ENCODE measurements at regions not wholly inside any gene's neighbourhood (a gene's known extent, or its start where the extent isn't known, plus 50 kb on each side); places are given as distances from the start of the nearest gene placed in this dataset.

DNA sequence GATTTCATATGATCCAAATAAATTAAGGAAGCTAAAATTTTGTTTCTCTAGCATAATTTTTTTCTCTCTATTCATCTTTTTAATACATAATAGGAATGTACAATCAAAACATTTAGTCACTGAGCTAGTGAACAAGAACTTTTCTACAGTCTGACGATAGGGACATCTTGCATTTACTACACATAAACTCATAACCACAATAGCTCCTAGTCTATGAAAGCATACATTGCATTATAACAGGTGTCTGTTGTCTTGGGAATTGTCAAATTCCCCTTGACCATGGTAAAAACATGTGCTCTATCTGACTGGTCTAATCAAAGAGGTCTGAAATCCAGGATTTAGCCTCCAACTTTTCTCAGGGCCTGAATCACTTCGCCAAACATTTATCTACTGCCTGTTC, 144.8 kb downstream of the FAM124B start:
- Histone ChIP-seq H3K9me3 (ENCODE audit: control insufficient read depth, low read depth, low read length) (no peaks in the 10 kb centered on the region), H2BK5ac (ENCODE audit: insufficient read length, low read length) (no peak overlapping the region), H4K5ac (ENCODE audit: insufficient read length, low read depth, low read length) (no peak overlapping the region), H3K4me1 (ENCODE audit: insufficient read depth, low read length) (no peaks in the 10 kb centered on the region), H3K79me2 (ENCODE audit: insufficient read depth, low read length) (no peaks in the 10 kb centered on the region), H4K8ac (replicated peaks; ENCODE audit: insufficient read length, low read depth, low read length) (no peak overlapping the region), H3K56ac (ENCODE audit: insufficient read length, low read depth, low read length) (no peak overlapping the region), H3K18ac (ENCODE audit: insufficient read length, low read depth, low read length) (no peak overlapping the region), H2BK15ac (ENCODE audit: low read depth, low read length) (no peak overlapping the region), H4K20me1 (ENCODE audit: control insufficient read depth, insufficient read depth, insufficient read length) (no peaks in the 10 kb centered on the region), H3T11ph (ENCODE audit: low read length) (no peak overlapping the region), H2AFZ (ENCODE audit: low read length) (no peak overlapping the region), H3K79me1 (ENCODE audit: insufficient read depth, low read depth, low read length, poor library complexity, severe bottlenecking) (no peaks in the 10 kb centered on the region), H3K9ac (ENCODE audit: extremely low read depth, insufficient read length, low read length) (no peak overlapping the region), H3K27ac (ENCODE audit: insufficient read length, low read depth, low read length) (no peak overlapping the region), H3K27me3 (ENCODE audit: insufficient read depth, low read length) (no peaks in the 10 kb centered on the region), H3K4ac (ENCODE audit: low read depth, low read length) (no peak overlapping the region), H2BK20ac (ENCODE audit: low read depth, low read length, poor library complexity, severe bottlenecking) (no peak overlapping the region), H3K23ac (ENCODE audit: insufficient read length, low read depth, low read length) (no peak overlapping the region), H2BK12ac (ENCODE audit: insufficient read length, low read depth, low read length) (no peak overlapping the region), H3K14ac (ENCODE audit: insufficient read depth, low read length) (no peak overlapping the region), H3K4me2 (ENCODE audit: insufficient read depth, insufficient read length, low read length) (no peak overlapping the region), H2AK5ac (ENCODE audit: insufficient read length, low read length) (no peak overlapping the region), H4K91ac (ENCODE audit: insufficient read length, low read depth, low read length) (no peak overlapping the region), H2BK120ac (ENCODE audit: low read depth, low read length, poor library complexity, severe bottlenecking) (no peak overlapping the region), H3K23me2 (ENCODE audit: insufficient read length, low read depth, low read length, poor library complexity, severe bottlenecking) (no peaks in the 10 kb centered on the region)
- Mint-ChIP-seq H3K4me3 (no peak overlapping the region), H3K4me1 (peaks cover 5 to 6% of the 10 kb centered on the region in 2 experiments), H3K9me3 (no peaks in the 10 kb centered on the region; a peak in 1 of 5 replicates), H3K27ac (no peak overlapping the region), H3K36me3 (ENCODE audit: insufficient read depth in 1 of 3, low read depth in 3 of 3) (no peaks in the 10 kb centered on the region), H3K27me3 (ENCODE audit: low read depth) (peaks cover 2% of the 10 kb centered on the region; the same call in 1 of the 2 replicates)
- DNase-seq = no peak
- WGBS (ENCODE audit: extremely low coverage, insufficient read length, low lambda C conversion rate) = no CpG with 5 or more reads among the region's 2 CpGs
- TF ChIP-seq, protein P1, sequence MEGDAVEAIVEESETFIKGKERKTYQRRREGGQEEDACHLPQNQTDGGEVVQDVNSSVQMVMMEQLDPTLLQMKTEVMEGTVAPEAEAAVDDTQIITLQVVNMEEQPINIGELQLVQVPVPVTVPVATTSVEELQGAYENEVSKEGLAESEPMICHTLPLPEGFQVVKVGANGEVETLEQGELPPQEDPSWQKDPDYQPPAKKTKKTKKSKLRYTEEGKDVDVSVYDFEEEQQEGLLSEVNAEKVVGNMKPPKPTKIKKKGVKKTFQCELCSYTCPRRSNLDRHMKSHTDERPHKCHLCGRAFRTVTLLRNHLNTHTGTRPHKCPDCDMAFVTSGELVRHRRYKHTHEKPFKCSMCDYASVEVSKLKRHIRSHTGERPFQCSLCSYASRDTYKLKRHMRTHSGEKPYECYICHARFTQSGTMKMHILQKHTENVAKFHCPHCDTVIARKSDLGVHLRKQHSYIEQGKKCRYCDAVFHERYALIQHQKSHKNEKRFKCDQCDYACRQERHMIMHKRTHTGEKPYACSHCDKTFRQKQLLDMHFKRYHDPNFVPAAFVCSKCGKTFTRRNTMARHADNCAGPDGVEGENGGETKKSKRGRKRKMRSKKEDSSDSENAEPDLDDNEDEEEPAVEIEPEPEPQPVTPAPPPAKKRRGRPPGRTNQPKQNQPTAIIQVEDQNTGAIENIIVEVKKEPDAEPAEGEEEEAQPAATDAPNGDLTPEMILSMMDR (conservative IDR thresholded peaks at IDR 0.05) = no peak

Measured in H9 (cell line).